ENCODE measurements at regions not wholly inside any gene's neighbourhood (a gene's known extent, or its start where the extent isn't known, plus 50 kb on each side); places are given as distances from the start of the nearest gene placed in this dataset.

GRCh38 chr7:32216759-32217158 lies 146.6 kb upstream of the PDE1C start:
- TF ChIP-seq, protein P1, sequence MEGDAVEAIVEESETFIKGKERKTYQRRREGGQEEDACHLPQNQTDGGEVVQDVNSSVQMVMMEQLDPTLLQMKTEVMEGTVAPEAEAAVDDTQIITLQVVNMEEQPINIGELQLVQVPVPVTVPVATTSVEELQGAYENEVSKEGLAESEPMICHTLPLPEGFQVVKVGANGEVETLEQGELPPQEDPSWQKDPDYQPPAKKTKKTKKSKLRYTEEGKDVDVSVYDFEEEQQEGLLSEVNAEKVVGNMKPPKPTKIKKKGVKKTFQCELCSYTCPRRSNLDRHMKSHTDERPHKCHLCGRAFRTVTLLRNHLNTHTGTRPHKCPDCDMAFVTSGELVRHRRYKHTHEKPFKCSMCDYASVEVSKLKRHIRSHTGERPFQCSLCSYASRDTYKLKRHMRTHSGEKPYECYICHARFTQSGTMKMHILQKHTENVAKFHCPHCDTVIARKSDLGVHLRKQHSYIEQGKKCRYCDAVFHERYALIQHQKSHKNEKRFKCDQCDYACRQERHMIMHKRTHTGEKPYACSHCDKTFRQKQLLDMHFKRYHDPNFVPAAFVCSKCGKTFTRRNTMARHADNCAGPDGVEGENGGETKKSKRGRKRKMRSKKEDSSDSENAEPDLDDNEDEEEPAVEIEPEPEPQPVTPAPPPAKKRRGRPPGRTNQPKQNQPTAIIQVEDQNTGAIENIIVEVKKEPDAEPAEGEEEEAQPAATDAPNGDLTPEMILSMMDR (conservative IDR thresholded peaks at IDR 0.05; ENCODE audit: low read depth, low read length): no peak
- TF ChIP-seq EZH2 (IDR thresholded peaks at IDR 0.05; ENCODE audit: low read length, unreplicated experiment): no peak
- no peak for TF ChIP-seq EZH2phosphoT487 (IDR thresholded peaks at IDR 0.05; ENCODE audit: borderline replicate concordance, low read length)

All from PC-3 (cell line).